ENCODE measurements at regions not wholly inside any gene's neighbourhood (a gene's known extent, or its start where the extent isn't known, plus 50 kb on each side); places are given as distances from the start of the nearest gene placed in this dataset.

GRCh38 chr9:102840335-102840734, 154.8 kb upstream of the CYLC2 start:
- Histone ChIP-seq H3K4me1 (ENCODE audit: low read length) (no peaks in the 10 kb centered on the region), H3K9ac (ENCODE audit: low read length) (no peak overlapping the region), H3K4me3 (ENCODE audit: low read length) (no peak overlapping the region), H3F3A (ENCODE audit: insufficient read depth, low read length) (no peaks in the 10 kb centered on the region), H4K20me1 (ENCODE audit: insufficient read depth, low read length) (no peaks in the 10 kb centered on the region), H3K9me3 (replicated peaks; ENCODE audit: insufficient read depth, low read length) (no peaks in the 10 kb centered on the region), H3K79me2 (ENCODE audit: low read length) (no peaks in the 10 kb centered on the region), H3K27me3 (replicated peaks; ENCODE audit: insufficient read depth, low read length) (no peaks in the 10 kb centered on the region), H3K27ac (ENCODE audit: low read length) (no peak overlapping the region), H3K9me2 (replicated peaks; ENCODE audit: insufficient read depth, low read length) (no peaks in the 10 kb centered on the region), H3K4me2 (ENCODE audit: low read depth, low read length) (no peak overlapping the region), H2AFZ (ENCODE audit: low read length) (no peak overlapping the region), H3K36me3 (replicated peaks; ENCODE audit: insufficient read depth, low read length) (no peaks in the 10 kb centered on the region)
- no peak for DNase-seq
- TF ChIP-seq CTCF (IDR thresholded peaks at IDR 0.05; ENCODE audit: low read length) (no peak), EZH2phosphoT487 (IDR thresholded peaks at IDR 0.05; ENCODE audit: low read length) (no peak), EZH2 (optimal IDR thresholded peaks at IDR 0.05; ENCODE audit: low read depth, low read length) (no peak)

DNA sequence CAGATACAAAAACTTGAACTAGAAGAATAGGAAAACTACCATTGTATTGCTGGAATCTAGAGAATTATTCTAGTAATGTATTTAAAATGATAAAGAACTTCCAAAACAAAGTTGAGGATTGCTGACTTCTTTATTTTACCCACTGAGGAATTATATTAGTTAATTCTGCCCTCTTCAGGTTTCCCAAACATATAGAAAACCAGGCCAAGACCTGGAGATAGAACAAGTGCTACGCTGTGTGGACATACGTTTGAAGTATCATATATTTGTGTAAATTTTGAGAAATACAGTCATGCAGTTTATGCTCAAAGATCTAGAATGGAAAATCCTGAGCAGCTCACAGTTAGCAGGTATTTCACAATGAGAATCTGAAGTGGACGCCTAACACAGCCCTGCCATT, 162.3 kb upstream of the CYLC2 start:
- H3K27me3 ChIP-seq (replicated peaks; ENCODE audit: insufficient read depth, low read length) = no peaks in the 10 kb centered on the region
- no peak overlapping the region for H3K4me3 ChIP-seq (ENCODE audit: low read length)
- no peaks in the 10 kb centered on the region for H3F3A ChIP-seq (ENCODE audit: insufficient read depth, low read length)
- no peaks in the 10 kb centered on the region for H3K36me3 ChIP-seq (replicated peaks; ENCODE audit: insufficient read depth, low read length)
- no peak for DNase-seq
- no peaks in the 10 kb centered on the region for H3K9me3 ChIP-seq (replicated peaks; ENCODE audit: insufficient read depth, low read length)
- no peak overlapping the region for H3K4me2 ChIP-seq (ENCODE audit: low read depth, low read length)
- H4K20me1 ChIP-seq (ENCODE audit: insufficient read depth, low read length) = no peaks in the 10 kb centered on the region
- H2AFZ ChIP-seq (ENCODE audit: low read length) = no peak overlapping the region
- no peaks in the 10 kb centered on the region for H3K4me1 ChIP-seq (ENCODE audit: low read length)
- no peaks in the 10 kb centered on the region for H3K9me2 ChIP-seq (replicated peaks; ENCODE audit: insufficient read depth, low read length)
- no peaks in the 10 kb centered on the region for H3K79me2 ChIP-seq (ENCODE audit: low read length)
- no peak for TF ChIP-seq EZH2 (optimal IDR thresholded peaks at IDR 0.05; ENCODE audit: low read depth, low read length)
- no peak for TF ChIP-seq CTCF (IDR thresholded peaks at IDR 0.05; ENCODE audit: low read length)
- TF ChIP-seq EZH2phosphoT487 (IDR thresholded peaks at IDR 0.05; ENCODE audit: low read length) = no peak
- H3K9ac ChIP-seq (ENCODE audit: low read length) = no peak overlapping the region
- H3K27ac ChIP-seq (ENCODE audit: low read length) = no peak overlapping the region

- H3K36me3 ChIP-seq (replicated peaks; ENCODE audit: insufficient read depth, low read length) = no peaks in the 10 kb centered on the region
- H2AFZ ChIP-seq (ENCODE audit: low read length) = no peak overlapping the region
- DNase-seq = peak; percentile 83
Measured at GRCh38 chr9:102796244-102796643, 198.9 kb upstream of the CYLC2 start.

More at GRCh38 chr9:102796244-102796643, 198.9 kb upstream of the CYLC2 start:
- no peaks in the 10 kb centered on the region for H3K27me3 ChIP-seq (replicated peaks; ENCODE audit: insufficient read depth, low read length)
- peak overlapping the region; percentile 24; the same call in 1 of the 2 replicates for H3K4me3 ChIP-seq (ENCODE audit: low read length)
- H3K9me2 ChIP-seq (replicated peaks; ENCODE audit: insufficient read depth, low read length) = no peaks in the 10 kb centered on the region; the same call in 1 of the 2 replicates
- no peaks in the 10 kb centered on the region for H4K20me1 ChIP-seq (ENCODE audit: insufficient read depth, low read length)
- peaks cover 14% of the 10 kb centered on the region for H3K4me1 ChIP-seq (ENCODE audit: low read length)
- peak overlapping the region; percentile 35; the same call in 1 of the 2 replicates for H3K4me2 ChIP-seq (ENCODE audit: low read depth, low read length)
- no peaks in the 10 kb centered on the region for H3K9me3 ChIP-seq (replicated peaks; ENCODE audit: insufficient read depth, low read length)
- no peak overlapping the region for H3K9ac ChIP-seq (ENCODE audit: low read length)
- TF ChIP-seq EZH2 (optimal IDR thresholded peaks at IDR 0.05; ENCODE audit: low read depth, low read length) (no peak), CTCF (IDR thresholded peaks at IDR 0.05; ENCODE audit: low read length) (no peak), EZH2phosphoT487 (IDR thresholded peaks at IDR 0.05; ENCODE audit: low read length) (no peak)
- no peaks in the 10 kb centered on the region for H3K79me2 ChIP-seq (ENCODE audit: low read length)
- no peaks in the 10 kb centered on the region for H3F3A ChIP-seq (ENCODE audit: insufficient read depth, low read length)
- no peak overlapping the region for H3K27ac ChIP-seq (ENCODE audit: low read length)
